ENCODE measurements at regions not wholly inside any gene's neighbourhood (a gene's known extent, or its start where the extent isn't known, plus 50 kb on each side); places are given as distances from the start of the nearest gene placed in this dataset.

GRCh38 chr6:169934699-169935347 is 183.4 kb downstream of the ERMARD start:
- POLR2A ChIA-PET = no interaction called here
- DNase-seq = no peak
- Mint-ChIP-seq H3K36me3 (no peaks in the 10 kb centered on the region), H3K4me3 (no peak overlapping the region), H3K27me3 (peaks cover 0 to 21% (median 11%) of the 10 kb centered on the region in 5 donors), H3K9me3 (peaks cover 0 to 1% (median 0%) of the 10 kb centered on the region in 9 donors), H3K4me1 (no peaks in the 10 kb centered on the region), H3K27ac (no peak overlapping the region)
- no peak for ATAC-seq

GRCh38 chr6:169933839-169934698 is 182.6 kb downstream of the ERMARD start:
- no peak overlapping the region for H3K4me3 Mint-ChIP-seq
- no peak for DNase-seq
- peaks cover under 1 to 19% (median 12%) of the 10 kb centered on the region in 5 donors for H3K27me3 Mint-ChIP-seq
- POLR2A ChIA-PET = no interaction called here
- peaks cover 0 to 9% (median 0%) of the 10 kb centered on the region in 9 donors for H3K9me3 Mint-ChIP-seq
- no peak overlapping the region for H3K27ac Mint-ChIP-seq
- H3K4me1 Mint-ChIP-seq = no peaks in the 10 kb centered on the region
- no peak for ATAC-seq
- no peaks in the 10 kb centered on the region for H3K36me3 Mint-ChIP-seq

DNA sequence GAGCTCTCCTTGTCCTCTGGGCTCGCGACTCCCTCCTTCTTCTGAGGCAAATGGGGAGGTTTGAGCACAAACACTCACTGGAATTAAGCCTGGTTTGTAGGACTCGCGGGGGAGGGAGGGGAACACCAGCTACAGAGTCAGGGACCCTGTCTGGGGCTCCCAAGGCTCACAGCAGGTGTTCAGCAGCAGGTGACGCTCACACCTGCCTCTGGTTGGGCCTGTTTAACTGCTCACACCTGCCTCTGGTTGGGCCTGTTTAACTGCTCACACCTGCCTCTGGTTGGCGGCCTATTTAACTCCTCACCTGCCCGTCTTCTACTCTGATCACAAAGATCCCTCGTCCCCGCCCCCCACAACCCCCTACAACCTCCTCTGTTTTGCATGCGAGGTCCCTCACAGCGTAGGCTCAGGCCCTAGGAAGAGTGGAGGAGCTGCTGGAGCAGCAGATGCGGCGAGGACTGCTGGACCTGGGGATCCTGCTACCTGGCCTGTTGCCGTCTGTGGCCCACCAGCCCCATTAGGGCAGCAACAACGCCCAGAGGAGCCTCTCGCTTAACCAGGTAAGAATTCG is 181.9 kb downstream of the ERMARD start:
- H3K4me3 Mint-ChIP-seq = no peak overlapping the region
- ATAC-seq (no peak), DNase-seq (no peak)
- peaks cover 5 to 20% (median 17%) of the 10 kb centered on the region in 5 donors for H3K27me3 Mint-ChIP-seq
- POLR2A ChIA-PET = no interaction called here
- H3K27ac Mint-ChIP-seq = no peak overlapping the region
- peaks cover 0 to 16% (median 0%) of the 10 kb centered on the region in 9 donors for H3K9me3 Mint-ChIP-seq
- no peaks in the 10 kb centered on the region for H3K4me1 Mint-ChIP-seq
- peaks cover 0 to 3% (median 0%) of the 10 kb centered on the region in 3 donors for H3K36me3 Mint-ChIP-seq

GRCh38 chr6:169932491-169932890 is 181.1 kb downstream of the ERMARD start:
- POLR2A ChIA-PET = no interaction called here
- Mint-ChIP-seq H3K27me3 (peaks cover 5 to 20% (median 14%) of the 10 kb centered on the region in 5 donors), H3K36me3 (peaks cover 0 to 3% (median 0%) of the 10 kb centered on the region in 3 donors), H3K4me3 (no peak overlapping the region), H3K9me3 (peaks cover 0 to 16% (median 0%) of the 10 kb centered on the region in 9 donors), H3K4me1 (no peaks in the 10 kb centered on the region), H3K27ac (no peak overlapping the region)
- ATAC-seq (no peak), DNase-seq (no peak)

DNA sequence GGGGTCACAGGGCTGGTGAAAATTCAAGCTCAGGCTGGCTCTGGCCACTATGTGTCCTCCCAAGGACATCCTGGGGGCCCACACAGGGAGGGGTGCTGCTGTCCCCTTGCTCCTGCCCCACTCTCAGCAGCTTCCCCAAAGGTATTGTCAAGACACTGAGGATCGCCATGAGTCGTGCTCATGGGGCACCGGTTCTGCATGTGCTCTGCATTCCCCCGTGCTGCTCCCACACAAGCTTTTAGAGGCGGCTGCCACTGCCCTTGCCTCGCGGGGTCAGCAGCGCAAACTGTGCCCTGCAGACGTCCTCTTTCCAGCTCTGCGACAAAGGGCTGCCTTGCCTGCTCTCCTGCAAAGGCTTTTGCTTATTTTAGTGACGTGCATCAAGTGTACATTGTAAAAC is 179.8 kb downstream of the ERMARD start:
- no peak for ATAC-seq
- POLR2A ChIA-PET = no interaction called here
- peaks cover 0 to 3% (median 0%) of the 10 kb centered on the region in 3 donors for H3K36me3 Mint-ChIP-seq
- H3K4me3 Mint-ChIP-seq = no peak overlapping the region
- no peaks in the 10 kb centered on the region for H3K4me1 Mint-ChIP-seq
- no peak for DNase-seq
- H3K9me3 Mint-ChIP-seq = peaks cover 0 to 16% (median 0%) of the 10 kb centered on the region in 9 donors
- peaks cover 6 to 22% (median 14%) of the 10 kb centered on the region in 5 donors for H3K27me3 Mint-ChIP-seq
- H3K27ac Mint-ChIP-seq = no peak overlapping the region

- DNase-seq = peak in 2 of 10 donors; percentile 7 to 21
- no peak for ATAC-seq
- no peak overlapping the region for H3K27ac Mint-ChIP-seq
- peaks cover 0 to 20% (median 0%) of the 10 kb centered on the region in 9 donors for H3K9me3 Mint-ChIP-seq
- H3K4me3 Mint-ChIP-seq = no peak overlapping the region
- POLR2A ChIA-PET = no interaction called here
- H3K27me3 Mint-ChIP-seq = peaks cover 8 to 23% (median 17%) of the 10 kb centered on the region in 5 donors
- peaks cover 0 to 3% (median 0%) of the 10 kb centered on the region in 3 donors for H3K36me3 Mint-ChIP-seq
- H3K4me1 Mint-ChIP-seq = no peaks in the 10 kb centered on the region
Observed at GRCh38 chr6:169930799-169931198, 179.4 kb downstream of the ERMARD start.

DNA sequence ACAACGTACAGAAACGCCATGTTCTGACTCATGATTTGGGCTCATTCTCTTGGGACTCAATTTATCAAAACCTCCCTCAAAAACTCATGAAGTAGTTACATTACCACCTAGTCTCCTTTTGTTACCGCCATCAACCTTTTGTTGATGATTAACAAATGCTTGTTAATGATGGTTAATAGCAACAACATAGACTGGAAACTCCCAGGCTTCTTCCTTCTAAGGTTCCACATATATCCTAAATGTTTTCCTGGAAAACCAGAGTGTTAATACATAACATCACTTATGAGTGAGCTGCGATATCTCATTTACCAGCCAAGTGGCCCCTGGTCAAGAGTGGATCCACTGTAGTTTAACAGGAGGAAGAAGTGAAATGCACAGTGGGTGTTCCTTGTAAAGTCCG is 176.3 kb downstream of the ERMARD start:
- DNase-seq = no peak
- no peak for ATAC-seq
- POLR2A ChIA-PET = no interaction called here
- Mint-ChIP-seq H3K27me3 (peaks cover 12 to 26% (median 17%) of the 10 kb centered on the region in 5 donors), H3K36me3 (peaks cover 0 to 3% (median 0%) of the 10 kb centered on the region in 3 donors), H3K27ac (no peak overlapping the region), H3K4me3 (no peak overlapping the region), H3K9me3 (peaks cover 0 to 24% (median 0%) of the 10 kb centered on the region in 9 donors), H3K4me1 (no peaks in the 10 kb centered on the region)

DNA sequence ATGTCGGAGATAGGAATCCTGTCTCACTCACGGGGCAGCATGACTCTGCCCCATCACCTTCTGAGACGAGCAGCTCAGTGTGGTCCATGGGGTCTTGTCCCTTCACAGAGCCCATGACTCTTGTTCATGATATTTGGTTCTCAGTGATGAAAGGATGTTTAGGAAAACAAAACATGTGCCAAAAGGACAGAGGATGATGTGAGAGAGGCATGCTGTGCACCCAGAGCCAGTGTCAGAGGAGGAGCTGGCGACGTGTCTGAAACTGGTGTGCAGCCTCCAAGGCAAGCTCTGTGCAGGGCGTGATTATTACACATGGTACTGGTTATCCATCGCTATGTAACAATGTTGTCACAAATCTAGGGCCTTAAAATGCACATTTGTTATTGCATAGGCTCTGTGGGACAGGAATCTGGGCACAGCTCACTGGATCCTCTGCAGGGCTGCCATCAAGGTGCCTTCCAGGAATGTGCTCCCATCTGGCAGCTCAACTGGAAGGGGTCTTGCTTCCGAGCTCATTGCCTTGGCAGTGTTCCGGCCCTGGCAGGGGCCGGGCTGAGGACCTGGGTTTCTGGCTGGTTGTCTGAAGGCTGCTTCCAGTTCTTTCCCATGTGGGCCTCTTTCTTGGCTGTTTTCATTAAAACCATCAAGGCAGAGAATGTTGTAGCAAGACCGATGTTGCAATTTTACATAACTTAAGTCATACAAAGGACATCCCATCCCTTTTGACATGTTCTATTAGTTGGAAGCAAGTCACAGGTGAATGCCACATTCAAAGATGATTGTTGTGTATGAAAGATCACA is 175.4 kb downstream of the ERMARD start:
- Mint-ChIP-seq H3K4me1 (peaks cover 0 to 2% (median 0%) of the 10 kb centered on the region in 4 donors), H3K9me3 (peaks cover 0 to 24% (median 0%) of the 10 kb centered on the region in 9 donors), H3K36me3 (peaks cover 0 to 3% (median 0%) of the 10 kb centered on the region in 3 donors), H3K27me3 (peaks cover 12 to 26% (median 17%) of the 10 kb centered on the region in 5 donors), H3K27ac (no peak overlapping the region), H3K4me3 (no peak overlapping the region)
- POLR2A ChIA-PET = no interaction called here
- ATAC-seq (no peak), DNase-seq (no peak)

DNA sequence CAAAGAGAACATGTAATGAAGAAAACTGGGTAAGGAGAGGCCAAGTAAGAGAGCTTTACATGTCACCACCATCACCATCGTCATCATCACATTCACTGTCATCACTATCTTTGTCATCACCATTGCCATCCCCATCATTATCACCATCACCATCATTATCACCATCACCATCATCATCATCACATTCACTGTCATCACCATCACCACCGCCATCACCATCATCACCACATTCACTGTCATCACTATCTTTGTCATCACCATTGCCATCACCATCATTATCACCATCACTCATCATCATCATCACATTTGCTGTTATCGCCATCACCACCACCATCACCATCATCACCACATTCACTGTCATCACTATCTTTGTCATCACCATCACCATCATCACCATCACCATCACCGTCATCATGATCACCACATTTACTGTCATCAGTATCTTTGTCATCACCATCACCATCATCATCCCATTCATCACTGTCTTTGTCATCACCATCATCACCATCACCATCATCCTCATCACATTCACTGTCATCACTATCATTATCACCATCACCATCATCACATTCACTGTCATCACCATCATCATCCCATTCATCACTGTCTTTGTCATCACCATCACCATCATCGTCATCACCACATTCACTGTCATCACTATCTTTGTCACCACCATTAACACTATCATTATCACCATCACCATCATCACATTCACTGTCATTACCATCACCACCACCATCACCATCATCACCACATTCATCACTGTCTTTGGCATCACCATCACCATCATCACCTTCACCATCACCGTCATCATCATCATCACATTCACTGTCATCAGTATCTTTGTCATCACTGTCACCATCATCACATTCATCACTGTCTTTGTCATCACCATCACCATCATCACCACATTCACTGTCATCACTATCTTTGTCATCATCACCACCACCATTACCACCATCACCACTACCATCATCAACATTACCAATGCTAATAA is 172.3 kb downstream of the ERMARD start:
- no peak for ATAC-seq
- DNase-seq = no peak
- POLR2A ChIA-PET = no interaction called here
- Mint-ChIP-seq H3K27me3 (peaks cover 7 to 28% (median 10%) of the 10 kb centered on the region in 5 donors), H3K4me3 (no peak overlapping the region), H3K4me1 (peaks cover 0 to 5% (median under 1%) of the 10 kb centered on the region in 4 donors), H3K27ac (no peak overlapping the region), H3K9me3 (peaks cover 0 to 12% (median 0%) of the 10 kb centered on the region in 9 donors), H3K36me3 (peaks cover 0 to 3% (median 0%) of the 10 kb centered on the region in 3 donors)

DNA sequence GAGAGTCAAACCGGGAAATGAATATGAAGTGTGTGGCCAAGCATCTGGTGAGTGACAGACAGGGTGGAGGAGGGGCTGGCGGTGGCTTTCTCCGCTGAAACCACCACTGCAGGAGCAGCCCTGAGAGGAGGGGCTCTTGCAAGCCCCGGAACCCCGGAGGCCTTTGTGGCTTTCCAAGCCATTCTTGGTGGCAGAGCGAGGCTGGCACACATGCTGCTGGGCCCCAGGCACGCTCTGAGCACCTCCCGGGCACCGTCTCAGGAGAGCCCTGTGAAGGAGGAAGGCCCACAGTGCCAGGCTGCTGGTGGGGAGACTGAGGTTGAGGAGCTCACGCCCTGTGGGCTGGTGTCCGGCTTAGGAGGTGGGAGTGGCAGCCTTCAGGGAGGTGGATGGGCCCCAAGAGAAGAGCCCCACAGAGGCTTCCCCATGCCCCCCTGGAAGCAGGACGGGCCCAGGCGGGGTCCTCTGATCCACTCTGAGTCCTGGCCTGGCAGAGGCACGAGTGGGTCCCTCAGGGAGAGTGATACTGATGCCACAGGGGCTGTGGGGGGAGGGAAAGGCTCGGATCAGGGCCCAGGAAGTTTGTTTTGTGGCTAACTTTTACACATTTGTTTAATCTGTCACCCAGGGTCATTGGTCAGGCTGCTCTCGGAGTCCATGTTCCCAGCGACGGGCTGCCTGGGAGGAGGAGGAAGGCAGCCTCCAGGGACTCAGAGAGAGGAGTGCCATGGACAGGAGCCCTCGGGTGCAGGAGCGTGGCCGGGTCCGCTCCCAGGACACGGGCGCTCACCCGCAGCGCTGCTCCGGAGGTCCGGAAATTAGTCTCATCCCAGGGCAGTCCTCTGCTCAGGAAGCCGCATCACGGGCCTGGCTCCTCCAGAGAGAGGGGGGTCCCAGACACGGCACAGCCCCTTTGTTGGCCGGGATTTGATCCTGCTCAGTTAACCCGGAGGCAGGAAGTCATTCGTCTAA is 170.7 kb downstream of the ERMARD start:
- POLR2A ChIA-PET = no interaction called here
- Mint-ChIP-seq H3K4me1 (peaks cover 0 to 5% (median 2%) of the 10 kb centered on the region in 4 donors), H3K4me3 (peak overlapping the region in 2 of 10 donors; percentile 18 to 61), H3K9me3 (peaks cover 0 to 8% (median 0%) of the 10 kb centered on the region in 9 donors), H3K27ac (peak overlapping the region in 1 of 10 donors; percentile 23), H3K36me3 (no peaks in the 10 kb centered on the region), H3K27me3 (peaks cover 6 to 24% (median 11%) of the 10 kb centered on the region in 5 donors)
- DNase-seq = peak in 2 of 10 donors; percentile 6 to 26
- ATAC-seq = peak in 1 of 2 donors; percentile 57

Measured in naive thymus-derived CD8-positive, alpha-beta T cell (primary cell).